H1 (cell line): ENCODE measurements at regions not wholly inside any gene's neighbourhood (a gene's known extent, or its start where the extent isn't known, plus 50 kb on each side); places are given as distances from the start of the nearest gene placed in this dataset.

Source experiments
- CBX5 ChIP-seq: fragments of 300-800, 300-1000 bp; sonication (generic); IDR thresholded peaks from 2 replicates; pipeline ENCODE4 v1.7.1; 2016; ENCODE audit warnings: antibody characterized with exemption, low read length, low read depth

GRCh38 chr7:130974169-130974568 lies 240.2 kb upstream of the KLF14 start (continued):
- TF ChIP-seq CBX5, result no peak
